ENCODE measurements at regions not wholly inside any gene's neighbourhood (a gene's known extent, or its start where the extent isn't known, plus 50 kb on each side); places are given as distances from the start of the nearest gene placed in this dataset.
A peak's percentile ranks its signal among the peaks of the same experiment; 100 is the strongest.
"Not testable (repeated sequence)": the region's sequence is repeated elsewhere in the genome, so short reads cannot be mapped to it uniquely, and the experiment has no call there.

DNA sequence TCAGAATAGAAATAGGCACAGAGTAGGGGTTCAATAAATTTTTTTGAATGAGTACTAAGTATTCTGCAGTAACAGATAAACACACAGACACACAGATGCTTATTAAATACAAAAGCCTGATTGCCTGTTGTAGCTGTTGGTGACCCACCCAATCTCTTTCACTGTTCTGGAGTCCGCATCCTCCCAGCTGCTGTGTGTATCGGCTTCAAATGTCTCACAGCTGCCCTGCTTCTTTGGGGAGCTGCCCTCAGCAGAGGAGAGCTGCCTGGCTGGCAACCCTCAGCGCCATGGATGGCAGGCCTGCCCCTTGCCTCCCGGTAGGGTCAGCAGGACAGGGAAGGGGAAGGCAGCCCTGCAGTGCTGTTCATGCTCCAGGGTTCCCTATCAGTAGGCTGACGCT is 50.5 kb upstream of the PRNP start:
- no peak for DNase-seq (ENCODE audit: low read depth)
- TF ChIP-seq, protein P1, sequence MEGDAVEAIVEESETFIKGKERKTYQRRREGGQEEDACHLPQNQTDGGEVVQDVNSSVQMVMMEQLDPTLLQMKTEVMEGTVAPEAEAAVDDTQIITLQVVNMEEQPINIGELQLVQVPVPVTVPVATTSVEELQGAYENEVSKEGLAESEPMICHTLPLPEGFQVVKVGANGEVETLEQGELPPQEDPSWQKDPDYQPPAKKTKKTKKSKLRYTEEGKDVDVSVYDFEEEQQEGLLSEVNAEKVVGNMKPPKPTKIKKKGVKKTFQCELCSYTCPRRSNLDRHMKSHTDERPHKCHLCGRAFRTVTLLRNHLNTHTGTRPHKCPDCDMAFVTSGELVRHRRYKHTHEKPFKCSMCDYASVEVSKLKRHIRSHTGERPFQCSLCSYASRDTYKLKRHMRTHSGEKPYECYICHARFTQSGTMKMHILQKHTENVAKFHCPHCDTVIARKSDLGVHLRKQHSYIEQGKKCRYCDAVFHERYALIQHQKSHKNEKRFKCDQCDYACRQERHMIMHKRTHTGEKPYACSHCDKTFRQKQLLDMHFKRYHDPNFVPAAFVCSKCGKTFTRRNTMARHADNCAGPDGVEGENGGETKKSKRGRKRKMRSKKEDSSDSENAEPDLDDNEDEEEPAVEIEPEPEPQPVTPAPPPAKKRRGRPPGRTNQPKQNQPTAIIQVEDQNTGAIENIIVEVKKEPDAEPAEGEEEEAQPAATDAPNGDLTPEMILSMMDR (conservative IDR thresholded peaks at IDR 0.05; ENCODE audit: low read depth, low read length), result no peak
- H3K4me3 ChIP-seq (ENCODE audit: low read depth, low read length), result no peak overlapping the region

GRCh38 chr20:4635342-4635741 is 50.9 kb upstream of the PRNP start:
- TF ChIP-seq, protein P1 (conservative IDR thresholded peaks at IDR 0.05; ENCODE audit: low read depth, low read length), result no peak
- no peak for DNase-seq (ENCODE audit: low read depth)
- no peak overlapping the region for H3K4me3 ChIP-seq (ENCODE audit: low read depth, low read length)

- H3K4me3 ChIP-seq (ENCODE audit: low read depth, low read length), result no peak overlapping the region
- DNase-seq (ENCODE audit: low read depth), result peak; percentile 83
- TF ChIP-seq, protein P1 (conservative IDR thresholded peaks at IDR 0.05; ENCODE audit: low read depth, low read length), result no peak
These were observed 52.5 kb upstream of the PRNP start for GRCh38 chr20:4633780-4634179.

- H3K4me3 ChIP-seq (ENCODE audit: low read depth, low read length), result no peak overlapping the region
- TF ChIP-seq, protein P1 (conservative IDR thresholded peaks at IDR 0.05; ENCODE audit: low read depth, low read length), result no peak
- peak; percentile 42 for DNase-seq (ENCODE audit: low read depth)
These were observed 52.9 kb upstream of the PRNP start for GRCh38 chr20:4633379-4633778.

GRCh38 chr20:4632876-4633275 is 53.4 kb upstream of the PRNP start:
- no peak overlapping the region for H3K4me3 ChIP-seq (ENCODE audit: low read depth, low read length)
- no peak for DNase-seq (ENCODE audit: low read depth)
- TF ChIP-seq, protein P1 (conservative IDR thresholded peaks at IDR 0.05; ENCODE audit: low read depth, low read length), result no peak

DNA sequence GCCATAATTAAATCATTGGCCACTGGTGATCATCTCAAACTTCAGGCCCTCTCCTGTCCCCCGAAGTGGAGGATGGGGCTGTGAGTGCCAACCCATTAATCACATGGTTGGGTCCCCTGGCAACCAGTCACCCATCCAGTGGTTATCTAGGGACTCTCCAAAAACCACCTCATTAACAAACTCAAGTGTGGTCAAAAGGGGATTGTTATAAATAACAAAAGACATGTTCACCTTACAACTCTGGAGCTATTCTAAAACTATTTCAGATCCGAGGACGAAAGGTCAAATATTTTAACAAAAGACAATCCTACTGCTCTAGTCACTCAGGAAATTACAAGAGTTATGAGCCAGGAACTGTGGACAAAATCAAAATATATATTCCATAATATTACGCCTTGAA is 60.0 kb upstream of the PRNP start:
- H3K4me3 ChIP-seq (ENCODE audit: low read depth, low read length), result no peak overlapping the region
- TF ChIP-seq, protein P1 (conservative IDR thresholded peaks at IDR 0.05; ENCODE audit: low read depth, low read length), result no peak
- peak; percentile 27 for DNase-seq (ENCODE audit: low read depth)

DNA sequence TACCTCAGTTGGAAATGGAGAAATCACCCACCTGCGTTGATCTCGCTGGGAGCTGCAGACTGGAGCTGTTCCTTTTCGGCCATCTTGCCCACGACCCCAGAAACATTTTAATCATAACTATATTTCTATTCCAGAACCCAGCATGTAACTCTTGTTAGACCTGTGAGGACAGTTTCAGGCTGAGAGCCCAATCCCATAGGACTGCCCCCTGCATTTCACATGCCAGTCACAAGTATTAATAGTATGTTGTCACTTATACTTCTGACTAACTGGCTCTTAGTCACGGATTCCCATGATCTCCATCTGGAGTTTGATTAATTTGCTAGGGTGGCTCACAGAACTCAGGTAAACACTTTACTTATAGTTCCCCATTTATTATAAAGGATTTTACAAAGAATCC is 60.6 kb upstream of the PRNP start:
- H3K4me3 ChIP-seq (ENCODE audit: low read depth, low read length), result no peak overlapping the region
- no peak for DNase-seq (ENCODE audit: low read depth)
- TF ChIP-seq, protein P1 (conservative IDR thresholded peaks at IDR 0.05; ENCODE audit: low read depth, low read length), result no peak

DNA sequence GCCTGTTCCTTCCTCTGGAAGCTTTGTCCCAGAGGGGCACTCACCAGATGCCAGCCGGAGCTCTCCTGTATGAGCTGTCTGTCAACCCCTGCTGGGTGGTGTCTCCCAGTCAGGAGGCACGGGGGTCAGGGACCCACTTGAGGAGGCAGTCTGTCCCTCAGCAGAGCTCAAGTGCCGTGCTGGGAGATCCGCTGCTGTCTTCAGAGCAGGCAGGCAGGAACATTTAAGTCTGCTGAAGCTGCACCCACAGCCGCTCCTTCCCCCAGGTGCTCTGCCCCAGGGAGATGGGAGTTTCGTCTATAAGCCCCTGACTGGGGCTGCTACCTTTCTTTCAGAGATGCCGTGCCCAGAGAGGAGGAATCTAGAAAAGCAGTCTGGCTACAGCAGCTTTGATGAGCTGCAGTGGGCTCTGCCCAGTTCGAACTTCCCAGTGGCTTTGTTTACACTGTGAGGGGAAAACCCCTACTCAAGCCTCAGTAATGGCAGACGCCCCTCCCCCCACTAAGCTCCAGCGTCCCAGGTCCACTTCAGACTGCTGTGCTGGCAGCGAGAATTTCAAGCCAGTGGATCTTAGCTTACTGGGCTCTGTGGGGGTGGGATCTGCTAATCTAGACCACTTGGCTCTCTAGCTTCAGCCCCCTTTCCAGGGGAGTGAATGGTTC is 61.5 kb upstream of the PRNP start:
- H3K4me3 ChIP-seq (ENCODE audit: low read depth, low read length); DNase-seq (ENCODE audit: low read depth): not testable (repeated sequence)

GRCh38 chr20:4619144-4619543 is 67.1 kb upstream of the PRNP start:
- DNase-seq (ENCODE audit: low read depth); H3K4me3 ChIP-seq (ENCODE audit: low read depth, low read length): not testable (repeated sequence)
